ENCODE measurements at regions not wholly inside any gene's neighbourhood (a gene's known extent, or its start where the extent isn't known, plus 50 kb on each side); places are given as distances from the start of the nearest gene placed in this dataset.

- TF ChIP-seq REST (IDR thresholded peaks at IDR 0.05; ENCODE audit: low read depth, low read length) (no peak), MXI1 (IDR thresholded peaks at IDR 0.05; ENCODE audit: low read depth, low read length) (no peak), RFX5 (IDR thresholded peaks at IDR 0.05; ENCODE audit: low read length) (no peak), TCF12 (IDR thresholded peaks at IDR 0.05) (no peak), POLR2AphosphoS5 (IDR thresholded peaks at IDR 0.05; ENCODE audit: low read depth, low read length) (no peak), YY1 (IDR thresholded peaks at IDR 0.05; ENCODE audit: low read depth) (no peak)
Observed at GRCh38 chr14:53515276-53515675, 362.2 kb upstream of the DDHD1 start (continued).

- no peaks in the 10 kb centered on the region; a peak in 1 of 4 replicates for H3K4me1 ChIP-seq (ENCODE audit: control insufficient read depth in 1 of 2, insufficient read depth in 2 of 2, low read depth in 1 of 2, low read length in 1 of 2)
- H3K27ac ChIP-seq (ENCODE audit: low read depth in 2 of 2, low read length in 1 of 2), result no peak overlapping the region
- DNase-seq, result no peak
- no peaks in the 10 kb centered on the region for H3K36me3 ChIP-seq (replicated peaks in 1 of 2; ENCODE audit: control insufficient read depth in 1 of 2, insufficient read depth in 2 of 2, low read length in 1 of 2)
- ChIA-PET CTCF (no interaction called here), POLR2A (no interaction called here)
- no peaks in the 10 kb centered on the region for H4K20me1 ChIP-seq (ENCODE audit: insufficient read depth)
- H3F3A ChIP-seq (replicated peaks; ENCODE audit: insufficient read depth), result no peaks in the 10 kb centered on the region
- H3K9me2 ChIP-seq, result no peaks in the 10 kb centered on the region
- WGBS (ENCODE audit: low lambda C conversion rate), result 13% methylated on average over 3 of the region's 3 CpGs
- no peak overlapping the region for H3K4me2 ChIP-seq
- no peak overlapping the region for H2AFZ ChIP-seq (ENCODE audit: low read depth)
- H3K27me3 ChIP-seq (ENCODE audit: insufficient read depth), result no peaks in the 10 kb centered on the region
- H3K79me2 ChIP-seq (ENCODE audit: insufficient read depth), result no peaks in the 10 kb centered on the region
- TF ChIP-seq RFX5 (IDR thresholded peaks at IDR 0.05; ENCODE audit: low read length) (no peak), EZH2phosphoT487 (IDR thresholded peaks at IDR 0.05; ENCODE audit: borderline replicate concordance, low read depth) (no peak), FOXM1 (IDR thresholded peaks at IDR 0.05; ENCODE audit: low read depth) (no peak), ELF1 (IDR thresholded peaks at IDR 0.05) (no peak), SIN3A (IDR thresholded peaks at IDR 0.05; ENCODE audit: borderline replicate concordance, low read depth, low read length) (no peak), SMC3 (IDR thresholded peaks at IDR 0.05; ENCODE audit: low read depth, low read length) (no peak), IRF3 (IDR thresholded peaks at IDR 0.05; ENCODE audit: low read depth, low read length) (no peak), FOXJ3 (CRISPR knock-in tag; IDR thresholded peaks at IDR 0.05) (no peak), YY1 (IDR thresholded peaks at IDR 0.05; ENCODE audit: low read depth) (no peak), JUND (IDR thresholded peaks at IDR 0.05) (no peak), TEAD4 (IDR thresholded peaks at IDR 0.05; ENCODE audit: borderline replicate concordance, insufficient read depth) (no peak), MEF2A (IDR thresholded peaks at IDR 0.05; ENCODE audit: borderline replicate concordance, low read depth) (no peak)
- no peak overlapping the region for H3K4me3 ChIP-seq (ENCODE audit: low read depth in 2 of 2, low read length in 1 of 2)
- H3K9ac ChIP-seq, result no peak overlapping the region
- no peaks in the 10 kb centered on the region for H3K9me3 ChIP-seq
Observed at GRCh38 chr14:53514197-53514596, 361.1 kb upstream of the DDHD1 start.
